ENCODE measurements at regions not wholly inside any gene's neighbourhood (a gene's known extent, or its start where the extent isn't known, plus 50 kb on each side); places are given as distances from the start of the nearest gene placed in this dataset.

GRCh38 chr1:214838351-214838750 lies 235.4 kb downstream of the CENPF start:
- Histone ChIP-seq H3K27ac (replicated peaks) (no peak overlapping the region), H3K27me3 (ENCODE audit: insufficient read depth, poor library complexity, severe bottlenecking) (peaks cover 4% of the 10 kb centered on the region), H3K4me3 (replicated peaks; ENCODE audit: insufficient read depth, low read length) (no peak overlapping the region)
- DNase-seq (ENCODE audit: low read depth in 1 of 2, low spot score in 1 of 2): no peak
- no peak for TF ChIP-seq SPI1 (IDR thresholded peaks at IDR 0.05; ENCODE audit: borderline replicate concordance, low read depth)
- no peak for TF ChIP-seq POLR2AphosphoS5 (IDR thresholded peaks at IDR 0.05; ENCODE audit: low read depth)
- no peak for TF ChIP-seq REST (IDR thresholded peaks at IDR 0.05; ENCODE audit: insufficient replicate concordance, low read depth)
- TF ChIP-seq GABPA (IDR thresholded peaks at IDR 0.05; ENCODE audit: low read depth): no peak
- no peak for TF ChIP-seq CTCF (IDR thresholded peaks at IDR 0.05; ENCODE audit: insufficient read depth, low read length)

- H3K27me3 ChIP-seq (ENCODE audit: insufficient read depth, poor library complexity, severe bottlenecking): peaks cover 4% of the 10 kb centered on the region
- H3K27ac ChIP-seq (replicated peaks): no peak overlapping the region
- DNase-seq (ENCODE audit: low read depth in 1 of 2, low spot score in 1 of 2): no peak
- TF ChIP-seq GABPA (IDR thresholded peaks at IDR 0.05; ENCODE audit: low read depth): no peak
- TF ChIP-seq CTCF (IDR thresholded peaks at IDR 0.05; ENCODE audit: insufficient read depth, low read length): no peak
- no peak for TF ChIP-seq REST (IDR thresholded peaks at IDR 0.05; ENCODE audit: insufficient replicate concordance, low read depth)
- TF ChIP-seq POLR2AphosphoS5 (IDR thresholded peaks at IDR 0.05; ENCODE audit: low read depth): no peak
- TF ChIP-seq SPI1 (IDR thresholded peaks at IDR 0.05; ENCODE audit: borderline replicate concordance, low read depth): no peak
- no peak overlapping the region for H3K4me3 ChIP-seq (replicated peaks; ENCODE audit: insufficient read depth, low read length)
Observed at GRCh38 chr1:214840356-214840755, 237.4 kb downstream of the CENPF start.

GRCh38 chr1:214842856-214843255 lies 239.7 kb upstream of the KCNK2 start:
- TF ChIP-seq REST (IDR thresholded peaks at IDR 0.05; ENCODE audit: insufficient replicate concordance, low read depth) (no peak), POLR2AphosphoS5 (IDR thresholded peaks at IDR 0.05; ENCODE audit: low read depth) (no peak), GABPA (IDR thresholded peaks at IDR 0.05; ENCODE audit: low read depth) (no peak)
- peaks cover 4% of the 10 kb centered on the region for H3K27me3 ChIP-seq (ENCODE audit: insufficient read depth, poor library complexity, severe bottlenecking)
- no peak overlapping the region for H3K27ac ChIP-seq (replicated peaks)
- H3K4me3 ChIP-seq (replicated peaks; ENCODE audit: insufficient read depth, low read length): no peak overlapping the region
- no peak for DNase-seq (ENCODE audit: low read depth in 1 of 2, low spot score in 1 of 2)

GRCh38 chr1:214843281-214843680 lies 239.3 kb upstream of the KCNK2 start:
- Histone ChIP-seq H3K27me3 (ENCODE audit: insufficient read depth, poor library complexity, severe bottlenecking) (peaks cover 4% of the 10 kb centered on the region), H3K27ac (replicated peaks) (no peak overlapping the region), H3K4me3 (replicated peaks; ENCODE audit: insufficient read depth, low read length) (no peak overlapping the region)
- no peak for TF ChIP-seq CTCF (IDR thresholded peaks at IDR 0.05; ENCODE audit: insufficient read depth, low read length)
- no peak for DNase-seq (ENCODE audit: low read depth in 1 of 2, low spot score in 1 of 2)

Measured in HL-60 (cell line).